HEK293T (cell line): ENCODE measurements at regions not wholly inside any gene's neighbourhood (a gene's known extent, or its start where the extent isn't known, plus 50 kb on each side); places are given as distances from the start of the nearest gene placed in this dataset.

Experiments used
- BHLHE40 ChIP-seq: fragments of 450-650 bp; IDR thresholded peaks from 2 replicates; pipeline ENCODE4 v1.6.1; 2016; ENCODE audit warnings: mild to moderate bottlenecking, moderate library complexity, borderline replicate concordance
- CTBP1 ChIP-seq: fragments of 450-650 bp; IDR thresholded peaks from 2 replicates; pipeline ENCODE4 v1.6.1; 2016; ENCODE audit warnings: borderline replicate concordance
- FOXK2 ChIP-seq: fragments of 450-650 bp; IDR thresholded peaks from 2 replicates; pipeline ENCODE4 v1.6.1; 2016; ENCODE audit warnings: mild to moderate bottlenecking
- FOXM1 ChIP-seq: fragments of 450-650 bp; IDR thresholded peaks from 2 replicates; pipeline ENCODE4 v1.6.1; 2017; ENCODE audit warnings: mild to moderate bottlenecking, borderline replicate concordance
- HDGF ChIP-seq: fragments of 450-650 bp; IDR thresholded peaks from 2 replicates; pipeline ENCODE4 v1.6.1; 2017; ENCODE audit warnings: antibody characterized with exemption, borderline replicate concordance
- LEF1 ChIP-seq: fragments of 450-650 bp; IDR thresholded peaks from 2 replicates; pipeline ENCODE4 v1.6.1; 2017; ENCODE audit warnings: mild to moderate bottlenecking, borderline replicate concordance
- SP1 ChIP-seq: fragments of 450-650 bp; IDR thresholded peaks from 2 replicates; pipeline ENCODE4 v1.6.1; 2017
- SUZ12 ChIP-seq: fragments of 450-650 bp; IDR thresholded peaks from 2 replicates; pipeline ENCODE4 v1.6.1; 2016; ENCODE audit warnings: mild to moderate bottlenecking
- TF ChIP-seq, protein P1 (sequence below): fragments of 450-650 bp; IDR thresholded peaks from 2 replicates; pipeline ENCODE4 v1.6.1; 2016

DNA sequence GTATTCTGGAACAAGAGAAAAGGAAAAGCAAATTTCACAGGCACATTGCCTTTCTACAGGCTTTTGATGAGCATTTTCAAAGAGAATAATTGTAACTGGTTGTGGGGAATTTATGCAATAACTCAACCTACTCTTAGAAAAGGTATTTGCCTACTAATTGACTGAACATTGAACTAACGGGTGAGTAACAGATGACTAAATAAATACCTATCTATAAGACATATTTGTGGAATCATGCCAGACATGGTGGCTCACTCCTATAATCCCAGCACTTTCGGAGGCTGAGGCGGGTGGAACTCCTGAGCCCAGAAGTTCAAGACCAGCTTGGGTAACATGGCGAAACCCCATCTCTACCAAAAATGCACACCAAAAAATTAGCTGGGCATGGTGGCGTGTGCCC, 367.7 kb downstream of the CGGBP1 start:
- TF ChIP-seq, protein P1, sequence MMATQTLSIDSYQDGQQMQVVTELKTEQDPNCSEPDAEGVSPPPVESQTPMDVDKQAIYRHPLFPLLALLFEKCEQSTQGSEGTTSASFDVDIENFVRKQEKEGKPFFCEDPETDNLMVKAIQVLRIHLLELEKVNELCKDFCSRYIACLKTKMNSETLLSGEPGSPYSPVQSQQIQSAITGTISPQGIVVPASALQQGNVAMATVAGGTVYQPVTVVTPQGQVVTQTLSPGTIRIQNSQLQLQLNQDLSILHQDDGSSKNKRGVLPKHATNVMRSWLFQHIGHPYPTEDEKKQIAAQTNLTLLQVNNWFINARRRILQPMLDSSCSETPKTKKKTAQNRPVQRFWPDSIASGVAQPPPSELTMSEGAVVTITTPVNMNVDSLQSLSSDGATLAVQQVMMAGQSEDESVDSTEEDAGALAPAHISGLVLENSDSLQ: no peak
- TF ChIP-seq LEF1 (no peak), SUZ12 (no peak), CTBP1 (no peak), FOXK2 (no peak), FOXM1 (no peak), BHLHE40 (no peak), HDGF (no peak), SP1 (no peak)
